GM21825 (cell line): ENCODE measurements at regions not wholly inside any gene's neighbourhood (a gene's known extent, or its start where the extent isn't known, plus 50 kb on each side); places are given as distances from the start of the nearest gene placed in this dataset.

Experiments
- ATAC-seq: cut with Tn5 transposase; IDR thresholded peaks from one replicate; pipeline ENCODE4 v1.9.1; 2021; ENCODE audit warnings: mild to moderate bottlenecking, moderate library complexity; ENCODE audit not compliant: unreplicated experiment

DNA sequence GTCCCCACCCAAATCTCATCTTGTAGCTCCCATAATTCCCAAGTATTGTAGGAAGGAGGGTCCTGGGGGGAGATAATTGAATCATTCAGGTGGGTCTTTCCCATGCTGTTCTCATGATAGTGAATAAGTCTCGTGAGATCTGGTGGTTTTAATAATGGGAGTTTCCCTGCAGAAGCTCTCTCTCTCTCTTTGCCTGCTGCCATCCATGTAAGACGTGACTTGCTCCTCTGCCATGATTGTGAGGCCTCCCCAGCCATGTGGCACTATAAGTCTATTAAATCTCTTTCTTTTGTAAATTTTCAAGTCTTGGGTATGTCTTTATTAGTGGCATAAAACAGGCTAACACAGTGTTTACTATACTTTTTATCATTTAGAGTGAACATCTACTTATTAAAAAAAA, 338.8 kb downstream of the ANKRD7 start:
- ATAC-seq, result no peak

DNA sequence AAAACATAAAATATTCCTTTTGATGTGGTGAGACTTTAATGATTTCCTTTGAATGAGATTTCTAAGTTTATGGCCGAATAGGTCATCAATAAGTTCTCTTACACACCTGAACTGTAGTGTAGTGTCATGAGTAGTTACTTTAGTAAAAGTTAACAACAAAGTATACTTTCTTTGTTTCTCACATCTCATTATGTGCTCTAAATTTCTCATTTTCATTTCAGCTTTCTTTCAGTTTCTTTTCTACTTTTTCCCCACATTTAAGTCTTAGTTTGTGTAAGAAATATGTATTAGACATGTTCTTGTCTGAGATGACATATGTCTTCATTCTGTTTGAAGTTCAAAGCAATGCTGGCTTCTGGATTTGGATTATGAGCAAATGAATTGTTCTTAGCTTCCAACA, 348.1 kb downstream of the ANKRD7 start:
- ATAC-seq, result no peak

- no peak for ATAC-seq
Observed at GRCh38 chr7:118573085-118573484, 348.6 kb downstream of the ANKRD7 start.

GRCh38 chr7:118575393-118575948, 351.0 kb downstream of the ANKRD7 start:
- no peak for ATAC-seq

- ATAC-seq, result no peak
Observed at GRCh38 chr7:118580743-118581382, 356.4 kb downstream of the ANKRD7 start.

DNA sequence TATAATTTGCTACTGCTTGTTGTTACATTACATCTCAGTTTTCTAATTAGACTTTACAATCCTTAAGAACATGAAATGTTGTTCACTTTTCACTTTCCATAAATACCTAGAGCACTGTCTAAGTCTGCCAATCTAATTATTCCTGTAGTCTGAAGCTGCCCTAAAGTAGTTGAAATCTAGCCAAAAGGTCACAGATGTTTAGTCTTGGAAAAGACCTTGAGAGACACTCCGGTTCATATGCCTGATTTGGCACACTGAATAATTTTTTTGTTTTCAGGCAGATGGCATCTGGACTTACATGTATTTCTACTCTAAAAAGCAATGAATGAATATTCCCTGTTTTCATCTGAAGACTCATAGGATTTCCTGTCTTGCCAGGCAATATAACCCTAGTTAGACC, 359.1 kb downstream of the ANKRD7 start:
- no peak for ATAC-seq

GRCh38 chr7:118586248-118586647, 361.7 kb downstream of the ANKRD7 start:
- no peak for ATAC-seq

DNA sequence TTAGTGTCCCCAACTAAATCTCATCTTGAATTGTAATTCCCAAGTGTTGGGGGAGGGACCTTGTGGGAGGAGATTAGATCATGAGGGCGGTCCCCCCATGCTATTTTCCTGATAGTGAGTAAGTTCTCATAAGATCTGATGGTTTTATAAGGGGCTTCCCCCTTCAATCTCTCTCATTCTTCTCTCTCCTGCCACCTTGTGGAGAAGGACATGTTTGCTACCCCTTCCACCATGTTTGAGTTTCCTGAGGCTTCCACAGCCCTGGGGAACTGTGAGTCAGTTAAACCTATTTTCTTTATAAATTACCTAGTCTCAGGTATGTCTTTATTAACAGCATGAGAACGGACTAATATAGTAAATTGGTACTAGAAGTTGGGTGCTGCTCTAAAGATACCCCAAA, 365.6 kb downstream of the ANKRD7 start:
- ATAC-seq, result no peak

- ATAC-seq, result no peak
Observed at GRCh38 chr7:118602090-118602489, 377.6 kb downstream of the ANKRD7 start.

DNA sequence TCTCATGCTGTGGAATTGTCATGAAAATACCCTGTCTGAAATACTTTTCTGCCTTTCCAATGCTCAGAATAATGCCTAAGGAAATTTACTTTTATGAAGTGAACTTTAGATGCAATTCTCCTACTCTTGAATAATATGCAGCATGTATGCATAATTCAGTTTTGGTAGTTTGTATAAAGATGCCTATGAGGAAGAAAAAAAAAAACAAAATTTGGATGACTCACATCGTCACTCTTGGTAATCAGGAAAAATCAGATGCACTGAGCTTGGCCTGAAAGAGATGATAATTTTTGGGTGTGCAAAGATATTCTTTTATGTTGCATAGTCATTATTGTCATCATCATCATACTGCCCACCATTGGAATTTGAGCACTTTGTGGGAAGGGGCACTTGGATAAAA, 382.1 kb downstream of the ANKRD7 start:
- no peak for ATAC-seq

DNA sequence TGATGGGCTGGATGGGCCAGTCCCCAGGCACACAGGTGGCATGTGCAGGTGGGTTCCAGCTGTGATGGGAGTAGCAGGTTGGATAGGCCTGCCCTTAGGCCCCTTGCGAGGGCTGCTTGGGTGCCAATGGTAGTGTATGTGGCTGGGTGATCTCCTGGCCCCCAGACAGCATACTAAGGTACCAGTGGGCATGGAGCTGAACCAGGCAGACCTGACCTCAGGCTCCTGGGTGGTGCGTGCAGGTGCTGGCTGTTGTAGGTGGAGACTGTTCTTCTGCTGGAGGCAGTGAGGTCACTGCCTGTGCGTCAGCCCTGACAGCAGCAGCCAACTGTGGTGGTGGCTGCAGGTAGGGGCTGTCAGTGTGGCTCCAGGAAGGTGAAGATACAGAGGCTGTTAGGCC, 384.7 kb downstream of the ANKRD7 start:
- no peak for ATAC-seq

- no peak for ATAC-seq
Observed at GRCh38 chr7:118615681-118616080, 391.2 kb downstream of the ANKRD7 start.

- no peak for ATAC-seq
Observed at GRCh38 chr7:118621810-118622360, 397.4 kb downstream of the ANKRD7 start.

DNA sequence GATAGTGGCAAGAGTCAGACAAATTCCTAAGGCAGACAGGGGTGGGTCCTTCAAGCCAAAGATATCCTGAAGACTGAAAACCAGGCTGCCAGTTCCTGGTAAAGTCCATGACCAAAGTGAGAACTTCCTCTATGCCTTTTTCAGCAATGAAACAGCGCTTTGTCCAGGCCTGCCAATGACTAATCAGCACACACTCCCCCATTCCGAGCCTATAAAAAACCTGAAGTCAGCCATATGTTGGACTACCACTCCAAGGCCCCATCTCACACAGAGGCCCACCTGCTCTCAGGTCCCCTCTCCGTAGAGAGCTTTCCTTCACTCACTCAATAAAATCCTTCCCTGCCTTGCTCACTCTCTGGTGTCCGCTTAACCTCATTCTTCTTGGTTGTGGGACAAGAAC, 402.2 kb downstream of the ANKRD7 start:
- ATAC-seq, result no peak

- ATAC-seq, result no peak
Observed at GRCh38 chr7:118627467-118627866, 403.0 kb downstream of the ANKRD7 start.

GRCh38 chr7:118629898-118630438, 405.5 kb downstream of the ANKRD7 start:
- ATAC-seq, result no peak

GRCh38 chr7:118642396-118642795, 417.9 kb downstream of the ANKRD7 start:
- ATAC-seq, result no peak

DNA sequence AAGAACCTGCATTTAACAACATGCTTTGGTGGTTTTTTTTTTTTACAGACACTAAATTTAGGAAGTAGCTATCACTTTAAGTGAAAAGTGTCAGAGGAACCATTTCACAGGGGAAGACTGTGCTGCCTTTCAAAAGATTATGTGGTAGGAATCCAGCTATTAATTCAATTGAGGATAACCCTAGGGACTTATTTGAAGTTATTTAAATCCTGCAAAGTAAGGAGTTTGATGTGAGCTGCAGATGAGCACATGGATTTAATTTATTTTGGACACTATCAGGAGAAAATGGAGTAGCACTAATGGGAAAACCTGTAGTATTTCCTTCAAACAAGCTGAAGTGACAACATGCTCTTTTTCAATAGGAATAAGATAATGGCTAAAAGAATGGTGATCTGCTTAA, 419.8 kb downstream of the ANKRD7 start:
- no peak for ATAC-seq

- no peak for ATAC-seq
Observed at GRCh38 chr7:118648002-118648401, 423.5 kb downstream of the ANKRD7 start.

DNA sequence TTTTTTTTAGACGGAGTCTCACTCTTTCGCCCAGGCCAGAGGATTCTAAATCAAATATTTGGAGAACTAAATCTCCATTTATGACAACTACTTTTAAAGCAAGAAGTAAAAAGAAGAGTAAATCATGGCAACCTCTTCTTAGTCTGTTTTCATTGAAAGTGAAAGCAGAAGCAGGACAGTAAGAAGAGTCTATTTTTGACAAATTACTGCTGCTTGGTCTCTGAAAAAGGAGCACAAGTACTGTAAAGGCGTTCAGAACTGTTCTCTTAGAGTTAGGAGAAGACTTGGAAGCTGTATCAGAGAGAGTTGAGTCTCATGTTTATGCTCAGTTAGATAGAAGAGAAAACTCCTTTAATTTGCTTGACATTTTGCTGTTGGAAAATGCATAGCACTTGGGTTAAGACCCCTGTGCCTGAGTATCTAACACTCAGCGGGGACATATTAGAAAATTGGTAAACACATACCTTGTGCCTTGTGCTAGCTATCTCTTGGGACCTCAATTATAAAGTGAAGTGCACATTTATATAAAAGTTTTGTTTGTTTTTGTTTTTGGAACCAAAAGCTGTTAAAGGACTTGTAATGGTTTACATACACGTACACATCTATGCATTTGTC, 433.0 kb downstream of the ANKRD7 start:
- ATAC-seq, result peak; percentile 61

DNA sequence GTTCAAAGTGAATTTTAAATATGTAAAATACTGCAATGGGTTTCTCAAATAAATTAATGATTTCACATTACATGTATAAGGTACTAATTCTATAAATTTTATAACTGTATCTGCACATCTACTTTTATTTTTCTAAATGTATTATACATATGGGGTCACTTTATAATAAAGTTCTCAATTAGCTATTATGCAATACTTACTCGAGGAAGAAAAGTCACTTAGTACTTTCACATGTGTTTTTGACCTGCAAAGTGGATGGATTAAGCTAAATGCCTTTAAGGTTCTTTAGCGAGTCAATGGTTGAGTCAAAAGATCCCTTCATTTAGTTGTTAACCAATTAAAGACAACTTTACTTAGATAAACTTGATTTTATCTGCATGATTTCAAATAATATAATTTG, 437.8 kb downstream of the ANKRD7 start:
- no peak for ATAC-seq

DNA sequence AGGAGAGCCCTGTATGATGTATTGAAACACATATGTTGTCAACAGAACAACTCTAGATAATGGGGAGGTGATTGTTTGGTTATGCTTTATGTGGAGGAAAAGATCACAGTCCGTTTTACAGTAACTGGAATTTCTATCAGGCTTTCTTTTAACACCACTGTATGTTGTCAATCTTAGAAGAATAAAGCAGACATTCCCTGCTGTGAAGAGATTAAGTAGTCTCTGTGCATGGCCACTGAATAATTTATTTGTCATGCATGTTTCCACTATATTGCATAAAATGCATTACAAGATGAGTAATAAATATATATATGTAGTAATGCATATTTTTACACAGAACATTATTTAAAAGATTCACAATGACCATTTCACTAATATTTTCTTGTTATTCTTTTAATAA, 440.0 kb downstream of the ANKRD7 start:
- no peak for ATAC-seq
